DOHH2 (cell line): ENCODE measurements at regions not wholly inside any gene's neighbourhood (a gene's known extent, or its start where the extent isn't known, plus 50 kb on each side); places are given as distances from the start of the nearest gene placed in this dataset.

Source experiments
- H3F3A ChIP-seq: fragments of 200-600 bp; sonication (generic), shearing (Covaris generic); 2 replicates; pipeline ENCODE4 v1.6.0; 2016; ENCODE audit warnings: antibody characterized with exemption, mild to moderate bottlenecking; ENCODE audit not compliant: control insufficient read depth, insufficient read depth
- H3K27ac ChIP-seq: fragments of 200-600 bp; sonication (generic); 2 replicates; pipeline ENCODE4 v1.5.1; 2014; ENCODE audit warnings: low read depth, mild to moderate bottlenecking, low read length, moderate library complexity
- H3K27me3 ChIP-seq: fragments of 200-600 bp; sonication (generic); 2 replicates; pipeline ENCODE4 v1.6.1; 2014; ENCODE audit warnings: mild to moderate bottlenecking, low read length, mixed read lengths; ENCODE audit not compliant: control insufficient read depth
- H3K36me3 ChIP-seq: fragments of 200-600 bp; sonication (generic); 2 replicates; pipeline ENCODE4 v1.6.1; 2014; ENCODE audit warnings: mild to moderate bottlenecking, low read length, moderate library complexity, mixed read lengths; ENCODE audit not compliant: control insufficient read depth
- H3K4me1 ChIP-seq: fragments of 200-600 bp; sonication (generic); 2 replicates; pipeline ENCODE4 v1.6.1; 2014; ENCODE audit warnings: mild to moderate bottlenecking, low read length, mixed read lengths; ENCODE audit not compliant: control insufficient read depth
- H3K4me2 ChIP-seq: fragments of 200-600 bp; sonication (generic); 2 replicates; pipeline ENCODE4 v1.6.0; 2014; ENCODE audit warnings: mild to moderate bottlenecking, low read length, moderate library complexity
- H3K4me3 ChIP-seq: fragments of 200-600 bp; sonication (generic); 2 replicates; pipeline ENCODE4 v1.5.1; 2014; ENCODE audit warnings: mild to moderate bottlenecking, low read length, mixed read lengths
- H3K79me2 ChIP-seq: fragments of 200-600 bp; sonication (generic); 2 replicates; pipeline ENCODE4 v1.6.1; 2014; ENCODE audit warnings: mild to moderate bottlenecking, low read length, mixed read lengths; ENCODE audit not compliant: control insufficient read depth
- H3K9me2 ChIP-seq: fragments of 200-600 bp; sonication (generic); replicated peaks from 2 replicates; pipeline ENCODE4 v1.6.1; 2014; ENCODE audit warnings: mild to moderate bottlenecking, low read length, mixed read lengths; ENCODE audit not compliant: control insufficient read depth
- H3K9me3 ChIP-seq: fragments of 200-600 bp; sonication (generic); 2 replicates; pipeline ENCODE4 v1.6.1; 2014; ENCODE audit warnings: antibody characterized with exemption, low read length, mixed read lengths; ENCODE audit not compliant: control insufficient read depth, insufficient read depth
- H4K20me1 ChIP-seq: fragments of 200-600 bp; sonication (generic); 2 replicates; pipeline ENCODE4 v1.6.0; 2014; ENCODE audit warnings: low read depth, mild to moderate bottlenecking, antibody characterized with exemption, low read length, moderate library complexity; ENCODE audit not compliant: control insufficient read depth, insufficient read depth
- EZH2phosphoT487 ChIP-seq: fragments of 200-600 bp; sonication (generic); IDR thresholded peaks from 2 replicates; pipeline ENCODE4 v1.6.1; 2017; ENCODE audit warnings: borderline replicate concordance, mild to moderate bottlenecking, antibody characterized with exemption, low read length, moderate library complexity, mixed read lengths
- TF ChIP-seq, protein P1 (sequence below): fragments of 200-600 bp; sonication (generic); IDR thresholded peaks from one replicate; pipeline ENCODE4 v1.5.1; 2014; ENCODE audit warnings: antibody characterized with exemption, mild to moderate bottlenecking, low read depth, low read length; ENCODE audit not compliant: poor library complexity, severe bottlenecking

GRCh38 chr7:348480-348844 is 58.5 kb downstream of the FOXL3 start:
- Histone ChIP-seq H3K27ac (no peak overlapping the region), H3K36me3 (no peaks in the 10 kb centered on the region), H3K27me3 (no peaks in the 10 kb centered on the region), H3K4me3 (no peak overlapping the region), H4K20me1 (no peaks in the 10 kb centered on the region), H3K9me3 (peaks cover 78% of the 10 kb centered on the region; the same call in 1 of the 2 replicates), H3K4me2 (no peak overlapping the region), H3F3A (no peaks in the 10 kb centered on the region), H3K9me2 (no peaks in the 10 kb centered on the region), H3K4me1 (no peaks in the 10 kb centered on the region), H3K79me2 (no peaks in the 10 kb centered on the region)
- TF ChIP-seq, protein P1, sequence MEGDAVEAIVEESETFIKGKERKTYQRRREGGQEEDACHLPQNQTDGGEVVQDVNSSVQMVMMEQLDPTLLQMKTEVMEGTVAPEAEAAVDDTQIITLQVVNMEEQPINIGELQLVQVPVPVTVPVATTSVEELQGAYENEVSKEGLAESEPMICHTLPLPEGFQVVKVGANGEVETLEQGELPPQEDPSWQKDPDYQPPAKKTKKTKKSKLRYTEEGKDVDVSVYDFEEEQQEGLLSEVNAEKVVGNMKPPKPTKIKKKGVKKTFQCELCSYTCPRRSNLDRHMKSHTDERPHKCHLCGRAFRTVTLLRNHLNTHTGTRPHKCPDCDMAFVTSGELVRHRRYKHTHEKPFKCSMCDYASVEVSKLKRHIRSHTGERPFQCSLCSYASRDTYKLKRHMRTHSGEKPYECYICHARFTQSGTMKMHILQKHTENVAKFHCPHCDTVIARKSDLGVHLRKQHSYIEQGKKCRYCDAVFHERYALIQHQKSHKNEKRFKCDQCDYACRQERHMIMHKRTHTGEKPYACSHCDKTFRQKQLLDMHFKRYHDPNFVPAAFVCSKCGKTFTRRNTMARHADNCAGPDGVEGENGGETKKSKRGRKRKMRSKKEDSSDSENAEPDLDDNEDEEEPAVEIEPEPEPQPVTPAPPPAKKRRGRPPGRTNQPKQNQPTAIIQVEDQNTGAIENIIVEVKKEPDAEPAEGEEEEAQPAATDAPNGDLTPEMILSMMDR, result no peak
- no peak for TF ChIP-seq EZH2phosphoT487

DNA sequence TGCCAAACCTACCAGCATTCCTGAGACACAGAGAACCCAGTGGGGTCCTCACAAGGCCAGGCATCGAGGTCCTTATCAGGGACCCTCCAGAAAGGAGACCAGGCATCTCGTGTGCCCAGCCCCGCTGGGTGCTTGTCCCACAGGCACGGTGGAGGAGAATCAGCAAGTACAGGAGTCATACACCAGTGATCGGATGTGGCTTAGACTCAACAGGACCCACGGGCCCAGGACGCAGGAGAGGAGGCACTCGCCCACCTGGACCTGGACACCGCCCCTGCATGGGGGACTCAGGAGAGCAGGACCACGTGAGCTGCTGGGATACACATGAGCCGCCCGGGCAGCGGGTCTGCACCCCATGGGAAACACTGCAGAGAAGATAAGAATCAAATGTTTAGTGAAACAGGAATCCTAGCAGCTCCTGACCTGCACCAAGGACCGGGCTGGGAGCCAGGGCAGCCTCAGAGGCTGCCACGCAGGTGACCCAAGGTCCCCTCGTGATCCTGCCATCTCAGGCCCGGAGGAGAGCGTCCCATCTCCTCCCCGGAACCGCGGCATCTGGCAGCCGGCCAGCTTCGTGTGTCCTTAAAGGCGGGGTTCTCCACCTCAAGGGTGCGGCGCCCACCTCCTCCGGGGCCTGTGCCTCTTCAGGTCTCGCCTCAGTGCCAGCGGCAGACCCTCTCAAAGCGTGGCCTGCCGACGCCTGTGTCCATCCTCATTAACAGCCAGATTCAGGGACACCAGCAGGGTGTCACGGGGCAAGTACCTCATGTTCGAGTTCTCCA is 59.2 kb downstream of the FOXL3 start:
- Histone ChIP-seq H3K79me2 (no peaks in the 10 kb centered on the region), H3F3A (no peaks in the 10 kb centered on the region), H3K9me2 (no peaks in the 10 kb centered on the region), H3K27ac (no peak overlapping the region), H3K9me3 (peaks cover 78% of the 10 kb centered on the region; the same call in 1 of the 2 replicates), H3K4me2 (no peak overlapping the region), H3K4me1 (no peaks in the 10 kb centered on the region), H3K4me3 (no peak overlapping the region), H3K36me3 (no peaks in the 10 kb centered on the region), H3K27me3 (no peaks in the 10 kb centered on the region), H4K20me1 (no peaks in the 10 kb centered on the region)
- TF ChIP-seq EZH2phosphoT487, result no peak
- TF ChIP-seq, protein P1, result no peak

GRCh38 chr7:351256-351655 is 61.3 kb downstream of the FOXL3 start:
- Histone ChIP-seq H3K79me2 (no peaks in the 10 kb centered on the region), H3K4me1 (no peaks in the 10 kb centered on the region), H3K4me3 (no peak overlapping the region), H3F3A (no peaks in the 10 kb centered on the region), H3K27me3 (no peaks in the 10 kb centered on the region), H3K4me2 (no peak overlapping the region), H3K9me3 (peaks cover 79% of the 10 kb centered on the region; the same call in 1 of the 2 replicates), H3K36me3 (no peaks in the 10 kb centered on the region), H3K27ac (no peak overlapping the region), H3K9me2 (no peaks in the 10 kb centered on the region), H4K20me1 (no peaks in the 10 kb centered on the region)
- TF ChIP-seq EZH2phosphoT487, result no peak
- TF ChIP-seq, protein P1, result no peak
